OCI-LY1 (cell line): ENCODE measurements at regions not wholly inside any gene's neighbourhood (a gene's known extent, or its start where the extent isn't known, plus 50 kb on each side); places are given as distances from the start of the nearest gene placed in this dataset.

Experiments used
- H2AFZ ChIP-seq: fragments of 200-600 bp; sonication (generic), shearing (Covaris generic); 2 replicates; pipeline ENCODE4 v1.6.0; 2014; ENCODE audit warnings: antibody characterized with exemption, mild to moderate bottlenecking, low read length
- H3F3A ChIP-seq: fragments of 200-600 bp; sonication (generic), shearing (Covaris generic); 2 replicates; pipeline ENCODE4 v1.6.0; 2014; ENCODE audit warnings: mild to moderate bottlenecking, antibody characterized with exemption, low read length, moderate library complexity; ENCODE audit not compliant: insufficient read depth
- H3K27ac ChIP-seq: fragments of 200-600 bp; sonication (generic); 2 replicates; pipeline ENCODE4 v1.5.1; 2014; ENCODE audit warnings: low read length, mixed run types, mild to moderate bottlenecking, low read depth; ENCODE audit not compliant: poor library complexity, severe bottlenecking
- H3K27me3 ChIP-seq: fragments of 200-600 bp; sonication (generic); 2 replicates; pipeline ENCODE4 v1.6.0; 2014; ENCODE audit warnings: antibody characterized with exemption, mild to moderate bottlenecking, low read length, moderate library complexity; ENCODE audit not compliant: insufficient read depth
- H3K36me3 ChIP-seq: fragments of 200-600 bp; sonication (generic); 2 replicates; pipeline ENCODE4 v1.6.1; 2014; ENCODE audit warnings: mild to moderate bottlenecking, antibody characterized with exemption, low read length, moderate library complexity, mixed read lengths; ENCODE audit not compliant: insufficient read depth
- H3K4me1 ChIP-seq: fragments of 200-600 bp; sonication (generic); 2 replicates; pipeline ENCODE4 v1.5.1; 2014; ENCODE audit warnings: mild to moderate bottlenecking, low read length, moderate library complexity; ENCODE audit not compliant: insufficient read depth, severe bottlenecking
- H3K4me2 ChIP-seq: fragments of 200-600 bp; sonication (generic), shearing (Covaris generic); 2 replicates; pipeline ENCODE4 v1.6.1; 2014; ENCODE audit warnings: low read length
- H3K4me3 ChIP-seq: fragments of 200-600 bp; sonication (generic); 2 replicates; pipeline ENCODE4 v1.5.1; 2014; ENCODE audit warnings: low read length, low read depth, mild to moderate bottlenecking, mixed read lengths; ENCODE audit not compliant: poor library complexity, severe bottlenecking
- H3K79me2 ChIP-seq: fragments of 200-600 bp; shearing (Covaris generic); 2 replicates; pipeline ENCODE4 v1.6.1; 2016; ENCODE audit warnings: mixed run types, low read length, mixed read lengths; ENCODE audit not compliant: insufficient read depth
- H3K9ac ChIP-seq: fragments of 200-600 bp; sonication (generic), shearing (Covaris generic); 2 replicates; pipeline ENCODE4 v1.6.1; 2014; ENCODE audit warnings: mild to moderate bottlenecking, low read length, mixed read lengths
- H3K9me2 ChIP-seq: fragments of 200-600 bp; sonication (generic), shearing (Covaris generic); 2 replicates; pipeline ENCODE4 v1.6.1; 2014; ENCODE audit warnings: low read depth, mild to moderate bottlenecking, low read length, mixed read lengths
- H3K9me3 ChIP-seq: fragments of 200-600 bp; shearing (Covaris generic); 2 replicates; pipeline ENCODE4 v1.6.1; 2014; ENCODE audit warnings: low read length, mixed read lengths
- H4K20me1 ChIP-seq: fragments of 200-600 bp; sonication (generic), shearing (Covaris generic); 2 replicates; pipeline ENCODE4 v1.6.0; 2016; ENCODE audit warnings: mild to moderate bottlenecking, low read length; ENCODE audit not compliant: insufficient read depth
- CTCF ChIP-seq: fragments of 200-600 bp; sonication (generic), shearing (Covaris generic); IDR thresholded peaks from 2 replicates; pipeline ENCODE4 v1.5.1; 2017; ENCODE audit warnings: mild to moderate bottlenecking, antibody characterized with exemption, low read length, moderate library complexity, mixed read lengths
- EZH2 ChIP-seq: fragments of 200-600 bp; sonication (generic), shearing (Covaris generic); IDR thresholded peaks from 2 replicates; pipeline ENCODE4 v1.8.0; 2017; ENCODE audit warnings: borderline replicate concordance, mixed run types, mild to moderate bottlenecking, antibody characterized with exemption, low read length, moderate library complexity, mixed read lengths

- TF ChIP-seq EZH2 (no peak), CTCF (no peak)
- Histone ChIP-seq H3K36me3 (no peaks in the 10 kb centered on the region), H2AFZ (no peak overlapping the region), H3K27ac (no peak overlapping the region), H3K9ac (no peak overlapping the region), H3K9me3 (no peaks in the 10 kb centered on the region), H3K27me3 (peaks cover 5% of the 10 kb centered on the region), H3K4me3 (no peak overlapping the region), H3K4me2 (no peak overlapping the region), H3K4me1 (no peaks in the 10 kb centered on the region), H3F3A (no peaks in the 10 kb centered on the region), H3K9me2 (no peaks in the 10 kb centered on the region), H4K20me1 (no peaks in the 10 kb centered on the region), H3K79me2 (no peaks in the 10 kb centered on the region)
Measured at GRCh38 chr16:86726340-86726739, 148.0 kb downstream of the FOXL1 start.

GRCh38 chr16:86727131-86727530 lies 148.8 kb downstream of the FOXL1 start:
- H3K4me2 ChIP-seq = no peak overlapping the region
- no peaks in the 10 kb centered on the region for H3K36me3 ChIP-seq
- TF ChIP-seq CTCF = no peak
- no peak for TF ChIP-seq EZH2

GRCh38 chr16:86727632-86728031 lies 149.3 kb downstream of the FOXL1 start:
- Histone ChIP-seq H3F3A (no peaks in the 10 kb centered on the region), H3K27ac (no peak overlapping the region), H3K4me2 (no peak overlapping the region), H3K27me3 (peaks cover 5% of the 10 kb centered on the region), H3K9me2 (no peaks in the 10 kb centered on the region), H3K36me3 (no peaks in the 10 kb centered on the region), H3K4me3 (no peak overlapping the region), H3K9ac (no peak overlapping the region), H4K20me1 (no peaks in the 10 kb centered on the region), H2AFZ (no peak overlapping the region), H3K9me3 (no peaks in the 10 kb centered on the region), H3K79me2 (no peaks in the 10 kb centered on the region), H3K4me1 (no peaks in the 10 kb centered on the region)
- TF ChIP-seq EZH2 = no peak
- TF ChIP-seq CTCF = no peak

More at GRCh38 chr16:86727131-86727530, 148.8 kb downstream of the FOXL1 start:
- Histone ChIP-seq H3K27ac (no peak overlapping the region), H3K9me2 (no peaks in the 10 kb centered on the region), H3K4me3 (no peak overlapping the region), H3K79me2 (no peaks in the 10 kb centered on the region), H2AFZ (no peak overlapping the region), H4K20me1 (no peaks in the 10 kb centered on the region), H3K9me3 (no peaks in the 10 kb centered on the region), H3K9ac (no peak overlapping the region), H3K4me1 (no peaks in the 10 kb centered on the region), H3K27me3 (peaks cover 5% of the 10 kb centered on the region), H3F3A (no peaks in the 10 kb centered on the region)
